Neural progenitor cell (in vitro differentiated cells): ENCODE measurements at regions not wholly inside any gene's neighbourhood (a gene's known extent, or its start where the extent isn't known, plus 50 kb on each side); places are given as distances from the start of the nearest gene placed in this dataset.
"Not testable (repeated sequence)": the region's sequence is repeated elsewhere in the genome, so short reads cannot be mapped to it uniquely, and the experiment has no call there.

Source experiments
- DNase-seq: peaks from one replicate; pipeline ENCODE4 v3.0.0-alpha.2; 2016; ENCODE audit warnings: low spot score
- H2AFZ ChIP-seq: fragments of 200-600 bp; sonication (generic); replicated peaks from 2 replicates; pipeline ENCODE4 v1.6.1; 2016; ENCODE audit warnings: antibody characterized with exemption
- H3F3A ChIP-seq: fragments of 200-600 bp; sonication (generic); 2 replicates; pipeline ENCODE4 v1.6.1; 2016; ENCODE audit warnings: antibody characterized with exemption, low read depth
- H3K27ac ChIP-seq: fragments of 200-600 bp; sonication (generic); 2 replicates; pipeline ENCODE4 v1.5.1; 2016; ENCODE audit warnings: mild to moderate bottlenecking
- H3K27me3 ChIP-seq: fragments of 200-600 bp; sonication (generic); 2 replicates; pipeline ENCODE4 v1.6.1; 2016; ENCODE audit warnings: mild to moderate bottlenecking, moderate library complexity
- H3K36me3 ChIP-seq: fragments of 200-600 bp; sonication (generic); 2 replicates; pipeline ENCODE4 v1.5.1; 2016
- H3K4me1 ChIP-seq: fragments of 200-600 bp; sonication (generic); 2 replicates; pipeline ENCODE4 v1.6.1; 2016; ENCODE audit warnings: mixed run types
- H3K4me2 ChIP-seq: fragments of 200-600 bp; sonication (generic); 2 replicates; pipeline ENCODE4 v1.6.1; 2016
- H3K4me3 ChIP-seq: fragments of 200-600 bp; sonication (generic); 2 replicates; pipeline ENCODE4 v1.5.1; 2016
- H3K79me2 ChIP-seq: fragments of 200-600 bp; sonication (generic); 2 replicates; pipeline ENCODE4 v1.6.1; 2016; ENCODE audit warnings: low read depth
- H3K9ac ChIP-seq: fragments of 200-600 bp; sonication (generic); 2 replicates; pipeline ENCODE4 v1.6.1; 2016
- H3K9me3 ChIP-seq: fragments of 200-600 bp; sonication (generic); 2 replicates; pipeline ENCODE4 v1.5.1; 2016; ENCODE audit warnings: low read depth
- H4K20me1 ChIP-seq: fragments of 200-600 bp; sonication (generic); 2 replicates; pipeline ENCODE4 v1.6.1; 2016; ENCODE audit warnings: low read depth
- H3K27ac Mint-ChIP-seq: 3 replicates; pipeline ENCODE4 v1.8.0; 2021; ENCODE audit warnings: mixed read lengths
- H3K27me3 Mint-ChIP-seq: 2 replicates; pipeline ENCODE4 v1.8.0; 2022; ENCODE audit warnings: low read depth, mild to moderate bottlenecking, inconsistent platforms, moderate library complexity, mixed read lengths; ENCODE audit not compliant: insufficient read depth
- H3K36me3 Mint-ChIP-seq: 3 replicates; pipeline ENCODE4 v1.8.0; 2021; ENCODE audit warnings: mixed read lengths
- H3K4me1 Mint-ChIP-seq: 3 replicates; pipeline ENCODE4 v1.8.0; 2021; ENCODE audit warnings: mixed read lengths
- H3K4me3 Mint-ChIP-seq: 3 replicates; pipeline ENCODE4 v1.8.0; 2021; ENCODE audit warnings: mild to moderate bottlenecking, moderate library complexity, mixed read lengths
- H3K9me3 Mint-ChIP-seq: 3 replicates; pipeline ENCODE4 v1.8.0; 2020; ENCODE audit warnings: mixed read lengths
- CTCF ChIP-seq: fragments of 200-600 bp; sonication (generic); IDR thresholded peaks from 2 replicates; pipeline ENCODE4 v1.5.1; 2017; ENCODE audit warnings: antibody characterized with exemption, mild to moderate bottlenecking
- EZH2 ChIP-seq: fragments of 200-600 bp; sonication (generic); IDR thresholded peaks from 2 replicates; pipeline ENCODE4 v1.6.1; 2017; ENCODE audit warnings: antibody characterized with exemption, mild to moderate bottlenecking, moderate library complexity
- EZH2phosphoT487 ChIP-seq: fragments of 200-600 bp; sonication (generic); IDR thresholded peaks from 2 replicates; pipeline ENCODE4 v1.6.1; 2017; ENCODE audit warnings: antibody characterized with exemption

DNA sequence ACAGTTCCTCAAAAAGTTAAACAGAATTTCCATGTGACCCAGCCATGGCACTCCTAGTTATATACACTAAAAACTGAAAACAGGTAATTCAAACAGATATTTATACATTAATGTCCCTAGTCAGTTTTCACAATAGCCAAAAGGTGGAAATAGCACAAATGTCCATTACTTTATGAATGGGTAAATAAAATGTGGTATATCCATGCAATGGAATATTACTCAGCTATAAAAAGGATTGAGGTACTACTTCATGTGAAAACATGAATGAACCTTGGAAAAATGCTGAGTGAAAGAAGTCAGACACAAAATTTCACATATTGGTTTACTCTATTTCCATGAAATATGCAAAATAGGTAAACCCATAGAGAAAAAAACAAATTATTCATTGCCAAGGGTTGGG is 351.8 kb upstream of the AMOT start:
- H3K4me1 Mint-ChIP-seq: no peaks in the 10 kb centered on the region
- peaks cover 6% of the 10 kb centered on the region for H3K9me3 ChIP-seq

GRCh38 chrX:113157496-113157895 is 316.9 kb upstream of the AMOT start:
- TF ChIP-seq EZH2 (no peak), EZH2phosphoT487 (no peak), CTCF (no peak)
- no peaks in the 10 kb centered on the region for H3K79me2 ChIP-seq
- peaks cover 3% of the 10 kb centered on the region for H3K9me3 Mint-ChIP-seq
- H3K4me3 ChIP-seq: no peak overlapping the region
- no peak overlapping the region for H3K27ac Mint-ChIP-seq
- no peaks in the 10 kb centered on the region for H3F3A ChIP-seq
- no peaks in the 10 kb centered on the region for H3K36me3 Mint-ChIP-seq
- no peaks in the 10 kb centered on the region for H3K4me1 Mint-ChIP-seq
- H3K9ac ChIP-seq: no peak overlapping the region
- no peaks in the 10 kb centered on the region for H3K36me3 ChIP-seq
- no peak overlapping the region for H3K27ac ChIP-seq
- peaks cover 2% of the 10 kb centered on the region for H3K27me3 Mint-ChIP-seq
- H3K4me1 ChIP-seq: no peaks in the 10 kb centered on the region
- H3K4me3 Mint-ChIP-seq: no peak overlapping the region
- H4K20me1 ChIP-seq: no peaks in the 10 kb centered on the region
- no peak for DNase-seq
- H3K27me3 ChIP-seq: no peaks in the 10 kb centered on the region
- H3K4me2 ChIP-seq: no peak overlapping the region
- no peak overlapping the region for H2AFZ ChIP-seq
- H3K9me3 ChIP-seq: peaks cover 20% of the 10 kb centered on the region

More for the DNA sequence above, 351.8 kb upstream of the AMOT start:
- no peaks in the 10 kb centered on the region for H3K4me1 ChIP-seq
- H4K20me1 ChIP-seq: no peaks in the 10 kb centered on the region
- H3F3A ChIP-seq: no peaks in the 10 kb centered on the region
- H3K9me3 Mint-ChIP-seq: peaks cover 4% of the 10 kb centered on the region
- no peak overlapping the region for H3K9ac ChIP-seq
- DNase-seq: no peak
- no peaks in the 10 kb centered on the region for H3K27me3 ChIP-seq
- no peak overlapping the region for H3K4me3 Mint-ChIP-seq
- H3K27ac ChIP-seq: no peak overlapping the region
- peaks cover 6% of the 10 kb centered on the region for H3K36me3 ChIP-seq
- H3K4me2 ChIP-seq: no peak overlapping the region
- no peaks in the 10 kb centered on the region for H3K79me2 ChIP-seq
- H3K4me3 ChIP-seq: no peak overlapping the region
- no peaks in the 10 kb centered on the region for H3K27me3 Mint-ChIP-seq
- H2AFZ ChIP-seq: no peak overlapping the region
- no peaks in the 10 kb centered on the region for H3K36me3 Mint-ChIP-seq
- H3K27ac Mint-ChIP-seq: no peak overlapping the region
- TF ChIP-seq EZH2 (no peak), CTCF (no peak), EZH2phosphoT487 (no peak)

- not testable (repeated sequence) for H3K4me2 ChIP-seq, H3K27ac ChIP-seq, DNase-seq, H3K9me3 Mint-ChIP-seq, H3K36me3 Mint-ChIP-seq, H3K9ac ChIP-seq, H3K27me3 ChIP-seq, H3K27ac Mint-ChIP-seq, H2AFZ ChIP-seq, H3K4me3 Mint-ChIP-seq, H3K79me2 ChIP-seq, H3K36me3 ChIP-seq, H3K4me3 ChIP-seq, H3K27me3 Mint-ChIP-seq, H4K20me1 ChIP-seq, H3K4me1 ChIP-seq, H3F3A ChIP-seq, H3K4me1 Mint-ChIP-seq
- peaks cover 18% of the 10 kb centered on the region for H3K9me3 ChIP-seq
These were observed 313.7 kb upstream of the AMOT start for GRCh38 chrX:113154315-113154714.

GRCh38 chrX:113136836-113137235 is 296.2 kb upstream of the AMOT start:
- Histone ChIP-seq H3K9me3 (no peaks in the 10 kb centered on the region), H4K20me1 (no peaks in the 10 kb centered on the region), H3K9ac (no peak overlapping the region), H3F3A (no peaks in the 10 kb centered on the region), H3K36me3 (no peaks in the 10 kb centered on the region), H3K79me2 (no peaks in the 10 kb centered on the region), H2AFZ (no peak overlapping the region), H3K4me2 (no peak overlapping the region), H3K27me3 (no peaks in the 10 kb centered on the region), H3K27ac (no peak overlapping the region), H3K4me1 (no peaks in the 10 kb centered on the region), H3K4me3 (no peak overlapping the region)
- H3K9me3 Mint-ChIP-seq: peaks cover 6% of the 10 kb centered on the region
- peaks cover 3% of the 10 kb centered on the region for H3K4me1 Mint-ChIP-seq
- no peak for DNase-seq
- H3K27me3 Mint-ChIP-seq: no peaks in the 10 kb centered on the region
- H3K27ac Mint-ChIP-seq: no peak overlapping the region
- H3K4me3 Mint-ChIP-seq: no peak overlapping the region
- peaks cover 3% of the 10 kb centered on the region for H3K36me3 Mint-ChIP-seq
- TF ChIP-seq EZH2phosphoT487 (no peak), CTCF (no peak), EZH2 (no peak)
